ENCODE measurements at regions not wholly inside any gene's neighbourhood (a gene's known extent, or its start where the extent isn't known, plus 50 kb on each side); places are given as distances from the start of the nearest gene placed in this dataset.
A peak's percentile ranks its signal among the peaks of the same experiment; 100 is the strongest.

GRCh38 chr12:116343331-116343884, 65.9 kb upstream of the MED13L start:
- Histone ChIP-seq H3K9ac (ENCODE audit: extremely low read depth, insufficient read length, low read length) (no peak overlapping the region), H3T11ph (ENCODE audit: low read length) (no peak overlapping the region), H3K4me2 (ENCODE audit: insufficient read depth, insufficient read length, low read length) (no peak overlapping the region), H3K56ac (ENCODE audit: insufficient read length, low read depth, low read length) (no peak overlapping the region), H2BK15ac (ENCODE audit: low read depth, low read length) (no peak overlapping the region), H4K91ac (ENCODE audit: insufficient read length, low read depth, low read length) (no peak overlapping the region), H3K27me3 (ENCODE audit: insufficient read depth, low read length) (no peaks in the 10 kb centered on the region), H3K27ac (ENCODE audit: insufficient read length, low read depth, low read length) (no peak overlapping the region), H2BK20ac (ENCODE audit: low read depth, low read length, poor library complexity, severe bottlenecking) (no peak overlapping the region), H3K9me3 (ENCODE audit: control insufficient read depth, low read depth, low read length) (no peaks in the 10 kb centered on the region), H2BK5ac (ENCODE audit: insufficient read length, low read length) (no peak overlapping the region), H3K4me1 (ENCODE audit: insufficient read depth, low read length) (peaks cover 5% of the 10 kb centered on the region; the same call in 1 of the 2 replicates), H3K23ac (ENCODE audit: insufficient read length, low read depth, low read length) (no peak overlapping the region), H3K18ac (ENCODE audit: insufficient read length, low read depth, low read length) (no peak overlapping the region), H3K4ac (ENCODE audit: low read depth, low read length) (no peak overlapping the region), H3K79me2 (ENCODE audit: insufficient read depth, low read length) (no peaks in the 10 kb centered on the region), H2AFZ (ENCODE audit: low read length) (no peak overlapping the region), H2BK12ac (ENCODE audit: insufficient read length, low read depth, low read length) (no peak overlapping the region), H2AK5ac (ENCODE audit: insufficient read length, low read length) (no peak overlapping the region), H4K20me1 (ENCODE audit: control insufficient read depth, insufficient read depth, insufficient read length) (no peaks in the 10 kb centered on the region), H3K23me2 (ENCODE audit: insufficient read length, low read depth, low read length, poor library complexity, severe bottlenecking) (no peaks in the 10 kb centered on the region), H3K79me1 (ENCODE audit: insufficient read depth, low read depth, low read length, poor library complexity, severe bottlenecking) (no peaks in the 10 kb centered on the region), H4K8ac (replicated peaks; ENCODE audit: insufficient read length, low read depth, low read length) (no peak overlapping the region), H4K5ac (ENCODE audit: insufficient read length, low read depth, low read length) (no peak overlapping the region), H2BK120ac (ENCODE audit: low read depth, low read length, poor library complexity, severe bottlenecking) (no peak overlapping the region), H3K14ac (ENCODE audit: insufficient read depth, low read length) (no peak overlapping the region)
- no CpG with 5 or more reads among the region's 1 CpG for WGBS (ENCODE audit: extremely low coverage, insufficient read length, low lambda C conversion rate)
- peak overlapping the region in 1 of 3 experiments; percentile 53; a peak in 1 of 7 replicates for H3K27ac Mint-ChIP-seq
- peaks cover 24 to 31% of the 10 kb centered on the region in 2 experiments for H3K4me1 Mint-ChIP-seq
- H3K9me3 Mint-ChIP-seq: peaks cover 11 to 18% of the 10 kb centered on the region in 2 experiments
- H3K27me3 Mint-ChIP-seq (ENCODE audit: low read depth): peaks cover 3% of the 10 kb centered on the region; the same call in 1 of the 2 replicates
- TF ChIP-seq CTCF (conservative IDR thresholded peaks at IDR 0.05): no peak
- H3K36me3 Mint-ChIP-seq (ENCODE audit: insufficient read depth in 1 of 3, low read depth in 3 of 3): peaks cover 2 to 20% (median 9%) of the 10 kb centered on the region in 3 experiments; a peak in 6 of 7 replicates
- H3K4me3 Mint-ChIP-seq: no peak overlapping the region
- no peak for DNase-seq
